ENCODE measurements at regions not wholly inside any gene's neighbourhood (a gene's known extent, or its start where the extent isn't known, plus 50 kb on each side); places are given as distances from the start of the nearest gene placed in this dataset.

DNA sequence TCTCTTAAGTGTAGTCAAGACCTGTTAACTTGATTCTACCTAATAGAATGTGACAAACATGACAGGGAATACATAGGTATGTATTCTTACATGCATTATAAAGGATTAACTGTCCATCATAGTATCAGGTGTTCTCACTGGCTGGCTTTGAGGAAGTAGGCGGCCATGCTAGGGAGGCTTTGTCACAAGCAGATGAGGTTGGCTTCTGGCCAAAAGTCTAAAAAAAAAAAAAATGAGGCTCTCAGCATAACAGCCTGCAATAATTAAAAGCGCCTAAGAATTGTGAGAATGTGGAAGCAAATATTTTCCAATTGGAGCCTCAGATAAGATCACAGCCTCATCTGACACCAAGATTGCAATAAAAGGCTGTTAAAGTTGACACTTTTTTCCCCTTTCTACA is 1256.8 kb upstream of the SORCS1 start:
- TF ChIP-seq, protein P1, sequence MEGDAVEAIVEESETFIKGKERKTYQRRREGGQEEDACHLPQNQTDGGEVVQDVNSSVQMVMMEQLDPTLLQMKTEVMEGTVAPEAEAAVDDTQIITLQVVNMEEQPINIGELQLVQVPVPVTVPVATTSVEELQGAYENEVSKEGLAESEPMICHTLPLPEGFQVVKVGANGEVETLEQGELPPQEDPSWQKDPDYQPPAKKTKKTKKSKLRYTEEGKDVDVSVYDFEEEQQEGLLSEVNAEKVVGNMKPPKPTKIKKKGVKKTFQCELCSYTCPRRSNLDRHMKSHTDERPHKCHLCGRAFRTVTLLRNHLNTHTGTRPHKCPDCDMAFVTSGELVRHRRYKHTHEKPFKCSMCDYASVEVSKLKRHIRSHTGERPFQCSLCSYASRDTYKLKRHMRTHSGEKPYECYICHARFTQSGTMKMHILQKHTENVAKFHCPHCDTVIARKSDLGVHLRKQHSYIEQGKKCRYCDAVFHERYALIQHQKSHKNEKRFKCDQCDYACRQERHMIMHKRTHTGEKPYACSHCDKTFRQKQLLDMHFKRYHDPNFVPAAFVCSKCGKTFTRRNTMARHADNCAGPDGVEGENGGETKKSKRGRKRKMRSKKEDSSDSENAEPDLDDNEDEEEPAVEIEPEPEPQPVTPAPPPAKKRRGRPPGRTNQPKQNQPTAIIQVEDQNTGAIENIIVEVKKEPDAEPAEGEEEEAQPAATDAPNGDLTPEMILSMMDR (conservative IDR thresholded peaks at IDR 0.05 in 1 of 2, IDR thresholded peaks at IDR 0.05 in 1 of 2; ENCODE audit: extremely low read depth in 1 of 2, insufficient read depth in 1 of 2, low read depth in 1 of 2, low read length in 2 of 2), result no peak
- no peak for TF ChIP-seq EZH2 (IDR thresholded peaks at IDR 0.05; ENCODE audit: borderline replicate concordance, low read length)
